ENCODE measurements at regions not wholly inside any gene's neighbourhood (a gene's known extent, or its start where the extent isn't known, plus 50 kb on each side); places are given as distances from the start of the nearest gene placed in this dataset.

DNA sequence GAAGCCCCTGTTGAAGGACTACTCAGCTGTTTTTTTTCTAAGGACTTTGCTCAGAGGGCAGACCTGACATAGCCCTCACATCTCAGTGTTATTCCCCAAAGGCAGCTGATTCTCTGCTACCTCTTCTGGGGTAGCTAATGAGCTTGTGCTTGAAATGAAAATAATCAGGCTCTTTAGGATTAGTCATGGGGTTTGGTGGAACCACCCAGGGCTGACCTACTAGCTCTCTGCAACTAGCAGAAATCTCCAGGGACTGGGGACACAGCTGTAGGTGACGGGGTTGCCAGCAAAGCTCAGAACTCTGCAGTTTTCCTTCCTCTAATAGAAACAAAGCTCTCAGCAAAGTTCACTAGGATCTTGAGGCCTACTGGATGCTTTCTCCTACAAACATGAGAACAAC lies 106.4 kb upstream of the BCL9 start:
- Histone ChIP-seq H3K27ac (no peak overlapping the region), H3K36me3 (no peaks in the 10 kb centered on the region), H3K4me1 (ENCODE audit: control insufficient read depth in 1 of 2, low read depth in 2 of 2) (no peaks in the 10 kb centered on the region), H3K9me3 (no peaks in the 10 kb centered on the region), H3K4me3 (no peak overlapping the region), H3K27me3 (replicated peaks; ENCODE audit: insufficient read depth) (no peaks in the 10 kb centered on the region)
- TF ChIP-seq, protein P1, sequence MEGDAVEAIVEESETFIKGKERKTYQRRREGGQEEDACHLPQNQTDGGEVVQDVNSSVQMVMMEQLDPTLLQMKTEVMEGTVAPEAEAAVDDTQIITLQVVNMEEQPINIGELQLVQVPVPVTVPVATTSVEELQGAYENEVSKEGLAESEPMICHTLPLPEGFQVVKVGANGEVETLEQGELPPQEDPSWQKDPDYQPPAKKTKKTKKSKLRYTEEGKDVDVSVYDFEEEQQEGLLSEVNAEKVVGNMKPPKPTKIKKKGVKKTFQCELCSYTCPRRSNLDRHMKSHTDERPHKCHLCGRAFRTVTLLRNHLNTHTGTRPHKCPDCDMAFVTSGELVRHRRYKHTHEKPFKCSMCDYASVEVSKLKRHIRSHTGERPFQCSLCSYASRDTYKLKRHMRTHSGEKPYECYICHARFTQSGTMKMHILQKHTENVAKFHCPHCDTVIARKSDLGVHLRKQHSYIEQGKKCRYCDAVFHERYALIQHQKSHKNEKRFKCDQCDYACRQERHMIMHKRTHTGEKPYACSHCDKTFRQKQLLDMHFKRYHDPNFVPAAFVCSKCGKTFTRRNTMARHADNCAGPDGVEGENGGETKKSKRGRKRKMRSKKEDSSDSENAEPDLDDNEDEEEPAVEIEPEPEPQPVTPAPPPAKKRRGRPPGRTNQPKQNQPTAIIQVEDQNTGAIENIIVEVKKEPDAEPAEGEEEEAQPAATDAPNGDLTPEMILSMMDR (IDR thresholded peaks at IDR 0.05) = no peak
- no peak for DNase-seq (ENCODE audit: low spot score)
- no peak for ATAC-seq (ENCODE audit: insufficient number of reproducible peaks, low FRiP score, low read depth)

DNA sequence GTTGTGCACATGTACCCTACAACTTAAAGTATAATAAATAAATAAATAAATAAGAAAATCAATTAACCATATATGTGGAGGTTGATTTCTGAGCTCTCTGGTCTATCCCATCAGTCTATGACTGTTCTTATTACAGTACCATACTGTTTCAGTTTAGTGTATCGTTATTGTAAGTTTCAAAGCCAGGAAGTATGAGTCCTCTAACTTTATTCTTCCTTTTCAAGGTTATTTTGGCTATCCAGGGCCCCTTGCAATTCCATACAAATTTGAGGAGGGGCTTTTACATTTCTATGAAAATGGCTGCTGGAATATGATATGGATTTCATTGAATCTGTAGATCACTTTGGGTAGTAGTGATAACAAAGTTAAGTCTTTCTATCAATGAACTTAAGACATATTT lies 96.9 kb upstream of the BCL9 start:
- DNase-seq (ENCODE audit: low spot score) = no peak
- ATAC-seq (ENCODE audit: insufficient number of reproducible peaks, low FRiP score, low read depth) = no peak
- no peak overlapping the region for H3K27ac ChIP-seq
- H3K4me3 ChIP-seq = no peak overlapping the region
- TF ChIP-seq, protein P1 (IDR thresholded peaks at IDR 0.05) = no peak
- H3K9me3 ChIP-seq = peaks cover 4% of the 10 kb centered on the region
- no peaks in the 10 kb centered on the region for H3K27me3 ChIP-seq (replicated peaks; ENCODE audit: insufficient read depth)
- H3K36me3 ChIP-seq = no peaks in the 10 kb centered on the region
- no peaks in the 10 kb centered on the region for H3K4me1 ChIP-seq (ENCODE audit: control insufficient read depth in 1 of 2, low read depth in 2 of 2)

DNA sequence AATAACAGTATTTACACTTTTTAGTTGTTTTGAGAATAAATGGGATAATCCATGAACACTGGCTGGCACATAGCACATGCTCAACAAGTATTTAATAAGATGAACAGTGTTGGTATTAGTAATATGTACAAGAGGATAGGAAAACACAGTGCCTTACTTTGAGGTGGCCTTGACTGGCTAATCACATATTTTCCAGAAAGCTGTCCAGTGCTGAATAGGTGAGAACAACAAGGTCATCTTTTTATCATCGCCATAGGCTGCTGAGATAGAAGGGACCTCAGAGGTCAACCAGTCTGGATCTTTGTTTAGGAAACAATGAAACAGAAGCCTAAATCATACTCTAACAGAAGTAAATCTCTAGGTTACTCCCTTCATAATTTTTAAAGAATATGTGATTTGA lies 89.7 kb upstream of the BCL9 start:
- Histone ChIP-seq H3K27ac (no peak overlapping the region), H3K36me3 (no peaks in the 10 kb centered on the region), H3K4me3 (no peak overlapping the region), H3K4me1 (ENCODE audit: control insufficient read depth in 1 of 2, low read depth in 2 of 2) (no peaks in the 10 kb centered on the region), H3K9me3 (no peaks in the 10 kb centered on the region), H3K27me3 (replicated peaks; ENCODE audit: insufficient read depth) (no peaks in the 10 kb centered on the region)
- TF ChIP-seq, protein P1 (IDR thresholded peaks at IDR 0.05) = no peak
- no peak for ATAC-seq (ENCODE audit: insufficient number of reproducible peaks, low FRiP score, low read depth)
- DNase-seq (ENCODE audit: low spot score) = no peak

DNA sequence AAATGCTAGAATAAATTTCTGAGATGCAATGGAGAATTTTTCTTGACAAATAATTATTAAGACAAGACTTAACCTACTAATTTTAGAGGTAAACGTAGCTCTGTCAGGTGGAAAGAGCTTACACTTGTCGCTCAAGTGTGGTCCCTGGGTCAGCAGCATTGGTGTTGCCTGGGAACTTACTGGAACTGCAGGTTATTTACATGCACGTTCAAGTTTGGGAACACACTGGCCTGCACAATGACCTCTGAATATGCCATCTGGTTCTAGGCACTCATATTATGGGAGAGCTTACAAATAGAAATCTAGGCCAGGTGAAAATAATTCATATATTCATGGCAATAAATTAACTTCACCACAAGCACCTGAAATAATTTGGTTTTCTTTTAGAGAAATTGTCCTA lies 88.5 kb upstream of the BCL9 start:
- no peak for ATAC-seq (ENCODE audit: insufficient number of reproducible peaks, low FRiP score, low read depth)

DNA sequence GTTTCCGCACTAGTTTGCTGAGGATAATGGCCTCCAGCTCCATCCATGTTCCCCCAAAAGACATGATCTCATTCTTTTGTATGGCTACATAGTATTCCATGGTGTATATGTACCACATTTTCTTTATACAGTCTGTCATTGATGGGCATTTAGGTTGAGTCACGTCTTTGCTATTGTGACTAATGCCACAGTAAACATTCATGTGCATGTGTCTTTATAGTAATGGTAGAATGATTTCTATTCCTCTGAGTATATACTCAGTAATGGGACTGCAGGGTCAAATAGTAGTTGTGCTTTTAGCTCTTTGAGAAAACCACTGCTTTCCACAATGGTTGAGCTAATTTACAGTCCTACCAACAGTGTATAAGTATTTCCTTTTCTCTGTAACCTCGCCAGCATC lies 78.3 kb upstream of the BCL9 start:
- ATAC-seq (ENCODE audit: insufficient number of reproducible peaks, low FRiP score, low read depth) (no peak), DNase-seq (ENCODE audit: low spot score) (no peak)
- Histone ChIP-seq H3K4me1 (ENCODE audit: control insufficient read depth in 1 of 2, low read depth in 2 of 2) (no peaks in the 10 kb centered on the region), H3K27me3 (replicated peaks; ENCODE audit: insufficient read depth) (no peaks in the 10 kb centered on the region), H3K9me3 (no peaks in the 10 kb centered on the region), H3K36me3 (no peaks in the 10 kb centered on the region), H3K27ac (no peak overlapping the region), H3K4me3 (no peak overlapping the region)
- TF ChIP-seq, protein P1 (IDR thresholded peaks at IDR 0.05) = no peak

More for the DNA sequence above, 88.5 kb upstream of the BCL9 start:
- Histone ChIP-seq H3K9me3 (no peaks in the 10 kb centered on the region), H3K4me1 (ENCODE audit: control insufficient read depth in 1 of 2, low read depth in 2 of 2) (no peaks in the 10 kb centered on the region), H3K27me3 (replicated peaks; ENCODE audit: insufficient read depth) (no peaks in the 10 kb centered on the region), H3K27ac (no peak overlapping the region), H3K4me3 (no peak overlapping the region), H3K36me3 (no peaks in the 10 kb centered on the region)
- DNase-seq (ENCODE audit: low spot score) = no peak
- TF ChIP-seq, protein P1 (IDR thresholded peaks at IDR 0.05) = no peak

Measured in thoracic aorta (tissue), 2 donors.